ENCODE measurements at regions not wholly inside any gene's neighbourhood (a gene's known extent, or its start where the extent isn't known, plus 50 kb on each side); places are given as distances from the start of the nearest gene placed in this dataset.

DNA sequence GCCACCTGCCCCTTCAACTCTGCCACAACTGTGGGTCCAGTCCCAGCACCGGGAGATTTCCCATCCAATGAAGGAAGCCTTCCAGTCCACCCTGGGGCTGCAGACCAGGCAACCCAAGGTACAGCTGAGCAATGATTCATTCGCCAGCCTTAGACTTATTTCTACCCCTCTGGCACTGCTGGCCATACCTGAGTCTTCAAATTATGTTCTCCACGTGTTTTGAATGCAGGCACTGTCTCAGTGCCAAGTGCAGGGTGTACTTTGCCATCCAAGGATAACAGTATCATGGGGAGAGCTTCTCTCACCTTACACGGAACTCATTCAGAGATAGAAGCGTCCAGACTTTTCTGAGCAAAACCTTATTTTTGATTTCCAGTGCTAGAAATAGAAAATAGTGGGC is 175.6 kb downstream of the ZFP64 start:
- POLR2A ChIA-PET = no interaction called here
- intact Hi-C loops (cut with micrococcal nuclease; ENCODE audit: unreplicated experiment) = no loop called here
- DNase-seq (ENCODE audit: low read depth, low spot score) (no peak), ATAC-seq (no peak)
- in situ Hi-C loops (cut with HindIII; ENCODE audit: low pct_unique_long_range_greater_than_20kb, low sequenced_read_pairs) = no loop called here
- Histone ChIP-seq H3K9me3 (ENCODE audit: control insufficient read depth, insufficient read depth, low read depth, low read length) (no peaks in the 10 kb centered on the region; the same call in 1 of the 2 replicates), H3K4me3 (ENCODE audit: low read depth in 2 of 2, low read length in 2 of 2) (no peak overlapping the region), H3K27ac (ENCODE audit: low read length) (no peak overlapping the region), H3K36me3 (ENCODE audit: control insufficient read depth, insufficient read depth, low read length) (no peaks in the 10 kb centered on the region), H3K27me3 (ENCODE audit: control insufficient read depth, insufficient read depth, low read length) (no peaks in the 10 kb centered on the region), H3K4me1 (ENCODE audit: control insufficient read depth, insufficient read depth, low read length) (no peaks in the 10 kb centered on the region)
- TF ChIP-seq, protein P1, sequence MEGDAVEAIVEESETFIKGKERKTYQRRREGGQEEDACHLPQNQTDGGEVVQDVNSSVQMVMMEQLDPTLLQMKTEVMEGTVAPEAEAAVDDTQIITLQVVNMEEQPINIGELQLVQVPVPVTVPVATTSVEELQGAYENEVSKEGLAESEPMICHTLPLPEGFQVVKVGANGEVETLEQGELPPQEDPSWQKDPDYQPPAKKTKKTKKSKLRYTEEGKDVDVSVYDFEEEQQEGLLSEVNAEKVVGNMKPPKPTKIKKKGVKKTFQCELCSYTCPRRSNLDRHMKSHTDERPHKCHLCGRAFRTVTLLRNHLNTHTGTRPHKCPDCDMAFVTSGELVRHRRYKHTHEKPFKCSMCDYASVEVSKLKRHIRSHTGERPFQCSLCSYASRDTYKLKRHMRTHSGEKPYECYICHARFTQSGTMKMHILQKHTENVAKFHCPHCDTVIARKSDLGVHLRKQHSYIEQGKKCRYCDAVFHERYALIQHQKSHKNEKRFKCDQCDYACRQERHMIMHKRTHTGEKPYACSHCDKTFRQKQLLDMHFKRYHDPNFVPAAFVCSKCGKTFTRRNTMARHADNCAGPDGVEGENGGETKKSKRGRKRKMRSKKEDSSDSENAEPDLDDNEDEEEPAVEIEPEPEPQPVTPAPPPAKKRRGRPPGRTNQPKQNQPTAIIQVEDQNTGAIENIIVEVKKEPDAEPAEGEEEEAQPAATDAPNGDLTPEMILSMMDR (IDR thresholded peaks at IDR 0.05) = no peak
- TF ChIP-seq TCF7L2 (IDR thresholded peaks at IDR 0.05; ENCODE audit: low read depth, low read length) = no peak
- TF ChIP-seq, protein P2, sequence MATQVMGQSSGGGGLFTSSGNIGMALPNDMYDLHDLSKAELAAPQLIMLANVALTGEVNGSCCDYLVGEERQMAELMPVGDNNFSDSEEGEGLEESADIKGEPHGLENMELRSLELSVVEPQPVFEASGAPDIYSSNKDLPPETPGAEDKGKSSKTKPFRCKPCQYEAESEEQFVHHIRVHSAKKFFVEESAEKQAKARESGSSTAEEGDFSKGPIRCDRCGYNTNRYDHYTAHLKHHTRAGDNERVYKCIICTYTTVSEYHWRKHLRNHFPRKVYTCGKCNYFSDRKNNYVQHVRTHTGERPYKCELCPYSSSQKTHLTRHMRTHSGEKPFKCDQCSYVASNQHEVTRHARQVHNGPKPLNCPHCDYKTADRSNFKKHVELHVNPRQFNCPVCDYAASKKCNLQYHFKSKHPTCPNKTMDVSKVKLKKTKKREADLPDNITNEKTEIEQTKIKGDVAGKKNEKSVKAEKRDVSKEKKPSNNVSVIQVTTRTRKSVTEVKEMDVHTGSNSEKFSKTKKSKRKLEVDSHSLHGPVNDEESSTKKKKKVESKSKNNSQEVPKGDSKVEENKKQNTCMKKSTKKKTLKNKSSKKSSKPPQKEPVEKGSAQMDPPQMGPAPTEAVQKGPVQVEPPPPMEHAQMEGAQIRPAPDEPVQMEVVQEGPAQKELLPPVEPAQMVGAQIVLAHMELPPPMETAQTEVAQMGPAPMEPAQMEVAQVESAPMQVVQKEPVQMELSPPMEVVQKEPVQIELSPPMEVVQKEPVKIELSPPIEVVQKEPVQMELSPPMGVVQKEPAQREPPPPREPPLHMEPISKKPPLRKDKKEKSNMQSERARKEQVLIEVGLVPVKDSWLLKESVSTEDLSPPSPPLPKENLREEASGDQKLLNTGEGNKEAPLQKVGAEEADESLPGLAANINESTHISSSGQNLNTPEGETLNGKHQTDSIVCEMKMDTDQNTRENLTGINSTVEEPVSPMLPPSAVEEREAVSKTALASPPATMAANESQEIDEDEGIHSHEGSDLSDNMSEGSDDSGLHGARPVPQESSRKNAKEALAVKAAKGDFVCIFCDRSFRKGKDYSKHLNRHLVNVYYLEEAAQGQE (IDR thresholded peaks at IDR 0.05; ENCODE audit: insufficient read depth in 1 of 2, low read depth in 2 of 2, low read length in 1 of 2) = no peak
- TF ChIP-seq SIN3A (IDR thresholded peaks at IDR 0.05; ENCODE audit: borderline replicate concordance, insufficient read depth, low read depth, low read length) = no peak
- no peak for TF ChIP-seq POLR2AphosphoS5 (IDR thresholded peaks at IDR 0.05; ENCODE audit: low read depth, low read length)
- CTCF ChIA-PET = no interaction called here
- no TSS peak for BruUV-seq (replicated peaks)

DNA sequence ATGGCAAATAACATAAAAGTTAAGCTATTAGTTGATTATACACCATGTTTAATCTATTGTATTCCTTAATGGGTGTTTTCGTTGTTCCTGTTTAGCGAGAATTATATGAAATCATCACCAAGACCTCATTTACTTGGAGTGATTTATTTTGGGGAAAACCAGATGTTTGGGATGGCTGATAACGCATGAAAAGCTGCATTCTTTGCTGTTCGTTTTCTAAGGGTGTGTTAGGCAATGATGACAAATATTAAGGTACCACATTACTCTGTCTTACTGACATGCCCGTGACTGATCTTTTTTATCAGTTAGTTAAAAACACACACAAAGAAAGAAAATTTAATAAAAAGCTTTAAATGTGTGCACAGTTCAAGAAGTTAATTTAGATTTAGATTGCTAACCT is 176.4 kb downstream of the ZFP64 start:
- Histone ChIP-seq H3K27me3 (ENCODE audit: control insufficient read depth, insufficient read depth, low read length) (no peaks in the 10 kb centered on the region), H3K4me3 (ENCODE audit: low read depth in 2 of 2, low read length in 2 of 2) (no peak overlapping the region), H3K27ac (ENCODE audit: low read length) (no peak overlapping the region), H3K36me3 (ENCODE audit: control insufficient read depth, insufficient read depth, low read length) (no peaks in the 10 kb centered on the region), H3K4me1 (ENCODE audit: control insufficient read depth, insufficient read depth, low read length) (no peaks in the 10 kb centered on the region), H3K9me3 (ENCODE audit: control insufficient read depth, insufficient read depth, low read depth, low read length) (no peaks in the 10 kb centered on the region; the same call in 1 of the 2 replicates)
- intact Hi-C loops (cut with micrococcal nuclease; ENCODE audit: unreplicated experiment) = no loop called here
- ChIA-PET CTCF (no interaction called here), POLR2A (no interaction called here)
- no peak for TF ChIP-seq POLR2AphosphoS5 (IDR thresholded peaks at IDR 0.05; ENCODE audit: low read depth, low read length)
- no peak for TF ChIP-seq TCF7L2 (IDR thresholded peaks at IDR 0.05; ENCODE audit: low read depth, low read length)
- TF ChIP-seq, protein P1 (IDR thresholded peaks at IDR 0.05) = no peak
- TF ChIP-seq SIN3A (IDR thresholded peaks at IDR 0.05; ENCODE audit: borderline replicate concordance, insufficient read depth, low read depth, low read length) = no peak
- TF ChIP-seq, protein P2 (IDR thresholded peaks at IDR 0.05; ENCODE audit: insufficient read depth in 1 of 2, low read depth in 2 of 2, low read length in 1 of 2) = no peak
- DNase-seq (ENCODE audit: low read depth, low spot score) = no peak
- no TSS peak for BruUV-seq (replicated peaks)
- ATAC-seq = no peak
- in situ Hi-C loops (cut with HindIII; ENCODE audit: low pct_unique_long_range_greater_than_20kb, low sequenced_read_pairs) = no loop called here
